H1 (cell line): ENCODE measurements at regions not wholly inside any gene's neighbourhood (a gene's known extent, or its start where the extent isn't known, plus 50 kb on each side); places are given as distances from the start of the nearest gene placed in this dataset.

ENCODE experiments used
- CTCF ChIA-PET: fragments of 300-600 bp; sonication (Branson Sonifier 250); formaldehyde crosslinking; loops from one replicate; lab custom pipeline; 2021; ENCODE audit not compliant: partially characterized antibody; lab: Charles Lee
- POLR2A ChIA-PET: fragments of 300-600 bp; sonication (Branson Sonifier 250); formaldehyde crosslinking; loops from one replicate; lab custom pipeline; 2021; ENCODE audit warnings: inconsistent platforms; ENCODE audit not compliant: partially characterized antibody; lab: Charles Lee
- DNase-seq, 2 experiments: peaks; one replicate each; pipeline versions ENCODE4 v3.0.0 to v3.0.0-alpha.2; 2010 to 2022; ENCODE audit warnings: low spot score in 2 of 2, low read depth in 1 of 2, mixed read lengths in 1 of 2
- FAIRE-seq: peaks from 2 replicates; lab custom pipeline; 2011; peaks lifted over from hg19 to GRCh38; lab: Jason Lieb, UNC
- H2AFZ ChIP-seq: 2 replicates; pipeline ENCODE4 v1.8.1; 2012; ENCODE audit warnings: low read length, inconsistent platforms
- H2AK5ac ChIP-seq: 2 replicates; pipeline ENCODE4 v1.6.1; 2013; ENCODE audit warnings: low read depth, low read length
- H2BK120ac ChIP-seq: replicated peaks from 2 replicates; pipeline ENCODE3; 2013; ENCODE audit warnings: low read depth, low read length, inconsistent platforms
- H2BK12ac ChIP-seq: 2 replicates; pipeline ENCODE4 v1.6.1; 2013; ENCODE audit warnings: low read depth, low read length
- H2BK15ac ChIP-seq: 2 replicates; pipeline ENCODE4 v1.6.1; 2013; ENCODE audit warnings: low read length
- H2BK20ac ChIP-seq: 2 replicates; pipeline ENCODE4 v1.6.1; 2013; ENCODE audit warnings: low read length
- H2BK5ac ChIP-seq: 2 replicates; pipeline ENCODE4 v1.6.1; 2013; ENCODE audit warnings: low read depth, low read length
- H3K14ac ChIP-seq: 2 replicates; pipeline ENCODE4 v1.6.1; 2013; ENCODE audit warnings: inconsistent platforms; ENCODE audit not compliant: insufficient read length
- H3K18ac ChIP-seq: 2 replicates; pipeline ENCODE4 v1.6.1; 2013; ENCODE audit warnings: low read length; ENCODE audit errors: extremely low read depth
- H3K23ac ChIP-seq: 2 replicates; pipeline ENCODE4 v1.6.1; 2013; ENCODE audit warnings: inconsistent platforms; ENCODE audit not compliant: insufficient read length
- H3K23me2 ChIP-seq: 2 replicates; pipeline ENCODE4 v1.6.1; 2013; ENCODE audit warnings: low read depth, low read length
- H3K27ac ChIP-seq: 2 replicates; pipeline ENCODE4 v1.6.1; 2011; ENCODE audit warnings: low read depth, low read length, inconsistent platforms
- H3K27me3 ChIP-seq, 4 experiments: replicated peaks in 1 of 4; 1 replicate in 1 of 4; 2 replicates in 3 of 4; pipeline versions ENCODE4 v1.6.1 to v1.8.1; 2011 to 2013; ENCODE audit warnings: low read length in 3 of 4, mild to moderate bottlenecking in 3 of 4, inconsistent platforms in 2 of 4, mixed read lengths in 2 of 4, moderate library complexity in 1 of 4; ENCODE audit not compliant: control insufficient read depth in 3 of 4, insufficient read depth in 3 of 4; ENCODE audit errors: extremely low read depth in 1 of 4
- H3K36me3 ChIP-seq, 4 experiments: 2 replicates each; pipeline versions ENCODE4 v1.6.1 to v1.8.1; 2011 to 2013; ENCODE audit warnings: mild to moderate bottlenecking in 4 of 4, low read length in 3 of 4, moderate library complexity in 2 of 4, control low read depth in 1 of 4, inconsistent platforms in 1 of 4; ENCODE audit not compliant: insufficient read depth in 4 of 4, control insufficient read depth in 2 of 4
- H3K4ac ChIP-seq: replicated peaks from 2 replicates; pipeline ENCODE3; 2013; ENCODE audit warnings: low read length, low read depth, mixed read lengths, inconsistent platforms; ENCODE audit not compliant: insufficient read length
- H3K4me1 ChIP-seq, 4 experiments: replicated peaks in 1 of 4; 1 replicate in 1 of 4; 2 replicates in 3 of 4; pipeline versions ENCODE4 v1.6.1 to v1.8.1; 2011 to 2013; ENCODE audit warnings: low read length in 3 of 4, inconsistent platforms in 2 of 4, mixed read lengths in 1 of 4; ENCODE audit not compliant: insufficient read depth in 4 of 4, control insufficient read depth in 3 of 4
- H3K4me2 ChIP-seq, 2 experiments: 2 replicates each; pipeline versions ENCODE4 v1.6.1 to v1.8.1; 2011 to 2013; ENCODE audit warnings: low read depth in 2 of 2, low read length in 2 of 2, control low read depth in 1 of 2, inconsistent platforms in 1 of 2, mild to moderate bottlenecking in 1 of 2; ENCODE audit not compliant: insufficient read depth in 1 of 2
- H3K4me3 ChIP-seq, 4 experiments: fragments of 200-600, 300-600 bp in 1 of 4; sonication (generic), shearing (Covaris generic), sonication (Bioruptor Twin) in 1 of 4; 2 replicates each; pipeline versions ENCODE4 v1.5.1 to v1.8.1; 2011 to 2016; ENCODE audit warnings: low read length in 4 of 4, low read depth in 3 of 4, control low read depth in 2 of 4, inconsistent platforms in 2 of 4, mild to moderate bottlenecking in 2 of 4, mixed read lengths in 1 of 4, moderate library complexity in 1 of 4; ENCODE audit not compliant: insufficient read depth in 2 of 4; ENCODE audit errors: extremely low read depth in 1 of 4
- H3K56ac ChIP-seq: replicated peaks from 2 replicates; pipeline ENCODE3; 2013; ENCODE audit warnings: low read depth, mild to moderate bottlenecking, mixed read lengths, low read length, inconsistent platforms; ENCODE audit not compliant: insufficient read length
- H3K79me1 ChIP-seq: 2 replicates; pipeline ENCODE4 v1.6.1; 2013; ENCODE audit warnings: low read depth, low read length, control low read depth
- H3K79me2 ChIP-seq, 2 experiments: 2 replicates each; pipeline versions ENCODE4 v1.6.1 to v1.8.1; 2012 to 2013; ENCODE audit warnings: low read length in 2 of 2, mild to moderate bottlenecking in 2 of 2, inconsistent platforms in 1 of 2; ENCODE audit not compliant: insufficient read depth in 2 of 2, control insufficient read depth in 1 of 2
- H3K9ac ChIP-seq, 4 experiments: replicated peaks in 1 of 4; 1 replicate in 1 of 4; 2 replicates in 3 of 4; pipeline versions ENCODE4 v1.6.1 to v1.8.1; 2011 to 2013; ENCODE audit warnings: low read depth in 3 of 4, low read length in 3 of 4, control low read depth in 2 of 4, mild to moderate bottlenecking in 2 of 4, moderate library complexity in 2 of 4, inconsistent platforms in 1 of 4; ENCODE audit errors: extremely low read depth in 1 of 4
- H3K9me3 ChIP-seq, 2 experiments: 2 replicates each; pipeline versions ENCODE4 v1.6.1 to v1.8.1; 2012 to 2013; ENCODE audit warnings: mild to moderate bottlenecking in 2 of 2, moderate library complexity in 2 of 2, control low read depth in 1 of 2, inconsistent platforms in 1 of 2, low read depth in 1 of 2, low read length in 1 of 2, mixed read lengths in 1 of 2; ENCODE audit not compliant: insufficient read depth in 2 of 2
- H4K20me1 ChIP-seq, 2 experiments: replicated peaks in 1 of 2; 2 replicates each; pipeline versions ENCODE3 to v1.8.1; 2011 to 2013; ENCODE audit warnings: inconsistent platforms in 2 of 2, low read length in 2 of 2, mild to moderate bottlenecking in 1 of 2; ENCODE audit not compliant: insufficient read depth in 2 of 2, control insufficient read depth in 1 of 2
- H4K5ac ChIP-seq: 2 replicates; pipeline ENCODE4 v1.6.1; 2013; ENCODE audit warnings: low read length, low read depth, mixed read lengths, inconsistent platforms; ENCODE audit not compliant: insufficient read length
- H4K8ac ChIP-seq: 2 replicates; pipeline ENCODE4 v1.8.0; 2013; ENCODE audit warnings: mild to moderate bottlenecking, moderate library complexity, low read length, inconsistent platforms; ENCODE audit not compliant: insufficient read depth; ENCODE audit errors: extremely low read depth
- H4K91ac ChIP-seq: replicated peaks from 2 replicates; pipeline ENCODE3; 2013; ENCODE audit warnings: low read length, mixed read lengths, inconsistent platforms; ENCODE audit not compliant: insufficient read length
- CBX5 ChIP-seq: fragments of 300-800, 300-1000 bp; sonication (generic); IDR thresholded peaks from 2 replicates; pipeline ENCODE4 v1.7.1; 2016; ENCODE audit warnings: antibody characterized with exemption, low read length, low read depth
- CTCF ChIP-seq, 3 experiments: IDR thresholded peaks; 1 replicate in 2 of 3; 2 replicates in 1 of 3; pipeline versions ENCODE4 v1.5.1 to v1.6.1; 2011; ENCODE audit warnings: low read length in 3 of 3, mild to moderate bottlenecking in 3 of 3, inconsistent platforms in 2 of 3, low read depth in 1 of 3, moderate library complexity in 1 of 3; ENCODE audit not compliant: insufficient read depth in 1 of 3; ENCODE audit errors: control extremely low read depth in 1 of 3
- GABPA ChIP-seq: IDR thresholded peaks from 2 replicates; pipeline ENCODE4 v1.6.1; 2011; ENCODE audit warnings: mild to moderate bottlenecking, low read length, moderate library complexity, borderline replicate concordance; ENCODE audit not compliant: insufficient read depth
- KDM1A ChIP-seq: fragments of 200-600, 300-600 bp; sonication (generic); IDR thresholded peaks from 2 replicates; pipeline ENCODE4 v1.7.1; 2016; ENCODE audit warnings: mild to moderate bottlenecking, low read length, borderline replicate concordance
- KDM4A ChIP-seq: IDR thresholded peaks from one replicate; pipeline ENCODE4 v1.7.1; 2012; ENCODE audit warnings: low read depth, mild to moderate bottlenecking, moderate library complexity, low read length, inconsistent platforms; ENCODE audit not compliant: severe bottlenecking
- KDM5A ChIP-seq: fragments of 200-600 bp; IDR thresholded peaks from 2 replicates; pipeline ENCODE4 v1.7.1; 2012; ENCODE audit warnings: mild to moderate bottlenecking, low read length, inconsistent platforms, mixed read lengths
- SIN3A ChIP-seq, 2 experiments: IDR thresholded peaks in 1 of 2; conservative IDR thresholded peaks in 1 of 2; 2 replicates each; pipeline ENCODE4 v1.6.1; 2011 to 2012; ENCODE audit warnings: low read length in 2 of 2, improper control_type of control experiment in 1 of 2, low read depth in 1 of 2, mild to moderate bottlenecking in 1 of 2
- SIRT6 ChIP-seq: IDR thresholded peaks from one replicate; pipeline ENCODE4 v1.7.1; 2012; ENCODE audit warnings: low read length, inconsistent platforms
- SP1 ChIP-seq: IDR thresholded peaks from 2 replicates; pipeline ENCODE4 v1.6.1; 2011; ENCODE audit warnings: low read depth, low read length
- SRF ChIP-seq: IDR thresholded peaks from 2 replicates; pipeline ENCODE4 v1.6.1; 2011; ENCODE audit warnings: mild to moderate bottlenecking, low read depth, low read length, moderate library complexity
- TCF12 ChIP-seq: IDR thresholded peaks from 2 replicates; pipeline ENCODE4 v1.6.1; 2011; ENCODE audit warnings: low read depth, mild to moderate bottlenecking, low read length
- WGBS, 2 experiments: shearing (Covaris generic) in 1 of 2; methylation state at CpG; one replicate each; pipeline versions ENCODE4 v1.1.6 to v1.1.7; 2013 to 2015; ENCODE audit warnings: low lambda C conversion rate in 2 of 2, mixed read lengths in 2 of 2, inconsistent platforms in 1 of 2, low coverage in 1 of 2, missing lambda C conversion rate in 1 of 2; ENCODE audit not compliant: insufficient replicate concordance in 2 of 2, insufficient coverage in 1 of 2, insufficient read length in 1 of 2; ENCODE audit errors: extremely low coverage in 1 of 2, missing lambda C conversion rate in 1 of 2; 5-methylcytosine and 5-hydroxymethylcytosine counted together

GRCh38 chr12:132418393-132418925 is 71.5 kb upstream of the FBRSL1 start:
- peaks cover 21 to 74% (median 60%) of the 10 kb centered on the region in 4 experiments for H3K27me3 ChIP-seq
- H2AK5ac ChIP-seq: no peak overlapping the region
- no peak overlapping the region for H2AFZ ChIP-seq
- no peak overlapping the region for H2BK12ac ChIP-seq
- no peak for FAIRE-seq
- no peak overlapping the region for H3K18ac ChIP-seq
- no peak overlapping the region for H3K23ac ChIP-seq
- no peak overlapping the region for H4K91ac ChIP-seq
- no peak overlapping the region for H2BK15ac ChIP-seq
- H4K20me1 ChIP-seq: peaks cover 0 to 2% of the 10 kb centered on the region in 2 experiments
- H2BK120ac ChIP-seq: no peak overlapping the region
- H3K9me3 ChIP-seq: peaks cover 0 to 4% of the 10 kb centered on the region in 2 experiments; a peak in 1 of 4 replicates
- no peaks in the 10 kb centered on the region for H3K79me2 ChIP-seq
- H3K4ac ChIP-seq: no peak overlapping the region
- ChIA-PET CTCF (interaction anchor here (0.7 to 5.2 kb wide), 10 partner anchors 10 to 196 kb away, joined by 3 to 83 read pairs (median 4); no protein-coding TSS in a partner anchor), POLR2A (interaction anchor here (1.0 kb wide), 1 partner anchor 143 kb away, joined by 4 read pairs; no protein-coding TSS in a partner anchor)
- no peaks in the 10 kb centered on the region for H3K23me2 ChIP-seq
- no peak overlapping the region for H4K5ac ChIP-seq
- no peaks in the 10 kb centered on the region for H3K79me1 ChIP-seq
- no peak overlapping the region for H3K4me3 ChIP-seq
- peaks cover 0 to 2% (median 0%) of the 10 kb centered on the region in 4 experiments; a peak in 3 of 7 replicates for H3K4me1 ChIP-seq
- H3K56ac ChIP-seq: no peak overlapping the region
- WGBS, 2 experiments: 100% methylated on average over 2 of the region's 3 CpGs; no CpG with 5 or more reads in 1 of the 2 experiments
- no peaks in the 10 kb centered on the region for H3K36me3 ChIP-seq
- H3K14ac ChIP-seq: no peak overlapping the region
- no peak overlapping the region for H2BK20ac ChIP-seq
- H3K4me2 ChIP-seq: no peak overlapping the region
- H3K9ac ChIP-seq: no peak overlapping the region
- no peak overlapping the region for H2BK5ac ChIP-seq
- H3K27ac ChIP-seq: no peak overlapping the region
- H4K8ac ChIP-seq: no peak overlapping the region
- DNase-seq: no peak
- no peak for TF ChIP-seq SRF
- TF ChIP-seq SIN3A (conservative IDR thresholded peaks at IDR 0.05 in 1 of 2, IDR thresholded peaks at IDR 0.05 in 1 of 2; ENCODE audit: low read depth in 1 of 2, low read length in 2 of 2): no peak
- no peak for TF ChIP-seq KDM4A
- TF ChIP-seq SIRT6: no peak
- no peak for TF ChIP-seq SP1
- TF ChIP-seq KDM1A: no peak
- no peak for TF ChIP-seq TCF12
- no peak for TF ChIP-seq CBX5
- TF ChIP-seq CTCF (IDR thresholded peaks at IDR 0.05; ENCODE audit: control extremely low read depth in 1 of 3, insufficient read depth in 1 of 3, low read depth in 1 of 3, low read length in 3 of 3): no peak
- no peak for TF ChIP-seq KDM5A
- TF ChIP-seq GABPA: no peak
